ENCODE measurements at regions not wholly inside any gene's neighbourhood (a gene's known extent, or its start where the extent isn't known, plus 50 kb on each side); places are given as distances from the start of the nearest gene placed in this dataset.

GRCh38 chr6:104418839-104419238, 440.9 kb downstream of the HACE1 start:
- no peak for DNase-seq (ENCODE audit: low read depth in 2 of 2)

DNA sequence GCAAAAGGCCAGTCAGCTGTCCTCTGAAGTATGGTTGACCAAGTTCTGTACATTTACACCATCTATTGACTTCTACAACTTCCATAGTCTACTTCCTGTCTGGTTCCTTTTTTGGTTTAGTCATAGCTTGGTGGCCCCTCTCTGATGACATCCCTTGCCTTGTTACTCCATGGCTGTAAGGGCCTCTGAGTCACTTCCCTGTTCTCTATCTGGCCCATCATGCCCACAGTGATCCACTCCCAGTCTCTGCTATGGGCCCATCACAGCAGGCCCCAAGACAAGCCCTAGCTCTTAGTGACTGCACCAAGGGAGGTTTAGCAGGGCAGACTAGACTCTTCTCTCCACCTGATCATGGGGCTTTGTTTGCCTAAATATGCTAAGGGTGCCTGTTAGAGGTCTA, 441.6 kb downstream of the HACE1 start:
- DNase-seq (ENCODE audit: low read depth in 2 of 2) = no peak

- DNase-seq (ENCODE audit: low read depth in 2 of 2) = no peak
Observed at GRCh38 chr6:104414723-104415122, 445.0 kb downstream of the HACE1 start.

- no peak for DNase-seq (ENCODE audit: low read depth in 2 of 2)
Observed at GRCh38 chr6:104413767-104414166, 446.0 kb downstream of the HACE1 start.

- DNase-seq (ENCODE audit: low read depth in 2 of 2) = no peak
Observed at GRCh38 chr6:104411302-104411701, 448.4 kb downstream of the HACE1 start.

- no peak for DNase-seq (ENCODE audit: low read depth in 2 of 2)
Observed at GRCh38 chr6:104409913-104410312, 449.8 kb downstream of the HACE1 start.

- no peak for DNase-seq (ENCODE audit: low read depth in 2 of 2)
Observed at GRCh38 chr6:104407957-104408356, 451.8 kb downstream of the HACE1 start.

DNA sequence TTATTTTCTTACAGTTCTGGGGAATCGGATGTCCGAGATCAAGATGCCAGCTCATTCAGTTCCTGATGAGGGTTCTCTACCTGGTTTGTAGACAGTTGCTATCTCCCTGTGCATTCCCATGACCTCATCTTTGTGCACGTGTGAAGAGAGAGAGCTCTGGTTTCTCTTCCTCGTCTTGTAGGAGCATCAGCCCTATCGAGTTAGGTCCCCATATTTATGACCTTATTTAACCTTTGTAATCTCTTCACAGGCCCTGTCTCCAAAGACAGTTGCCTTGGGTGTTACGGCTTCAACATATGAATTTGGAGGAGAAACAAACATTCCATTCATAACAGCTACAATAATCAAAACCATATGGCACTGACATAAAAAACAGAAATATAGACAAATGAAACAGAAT, 455.3 kb downstream of the HACE1 start:
- DNase-seq (ENCODE audit: low read depth in 2 of 2) = no peak

DNA sequence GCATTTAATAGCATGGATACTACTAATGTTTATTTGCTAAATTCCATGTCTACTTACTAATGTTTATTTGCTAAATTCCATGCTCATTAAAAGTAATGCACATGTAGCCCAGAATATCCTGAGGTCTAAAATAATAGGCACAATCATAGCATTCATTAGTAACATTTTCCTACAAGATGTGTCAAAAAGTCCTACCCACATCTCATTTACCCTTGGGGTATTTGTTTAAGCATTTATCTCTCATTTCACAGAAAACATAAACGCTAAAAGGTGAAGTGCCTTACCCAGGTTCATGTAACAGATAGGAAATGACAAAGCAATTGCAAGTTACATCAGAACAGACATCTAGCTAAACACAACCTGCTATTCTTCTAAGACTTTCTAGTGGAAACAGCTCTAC, 457.1 kb downstream of the HACE1 start:
- DNase-seq (ENCODE audit: low read depth in 2 of 2) = no peak

DNA sequence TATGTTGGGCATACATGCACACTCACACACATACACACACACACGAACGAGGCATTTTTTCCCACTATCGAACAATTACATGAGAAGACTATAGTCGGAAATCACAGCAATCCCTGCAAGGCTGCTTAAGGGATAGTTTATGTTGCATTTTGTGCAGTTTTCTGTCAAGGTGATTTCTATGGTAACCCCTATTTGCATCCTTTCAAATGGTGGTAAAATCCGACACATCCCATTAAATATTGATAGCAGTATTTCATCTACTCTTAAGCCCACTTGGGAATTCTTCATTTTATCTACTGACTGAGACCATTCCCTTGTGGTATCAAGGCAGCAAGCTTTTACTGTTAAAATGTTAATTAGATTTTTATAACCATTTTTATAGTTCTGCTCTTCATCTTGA, 457.8 kb downstream of the HACE1 start:
- no peak for DNase-seq (ENCODE audit: low read depth in 2 of 2)

DNA sequence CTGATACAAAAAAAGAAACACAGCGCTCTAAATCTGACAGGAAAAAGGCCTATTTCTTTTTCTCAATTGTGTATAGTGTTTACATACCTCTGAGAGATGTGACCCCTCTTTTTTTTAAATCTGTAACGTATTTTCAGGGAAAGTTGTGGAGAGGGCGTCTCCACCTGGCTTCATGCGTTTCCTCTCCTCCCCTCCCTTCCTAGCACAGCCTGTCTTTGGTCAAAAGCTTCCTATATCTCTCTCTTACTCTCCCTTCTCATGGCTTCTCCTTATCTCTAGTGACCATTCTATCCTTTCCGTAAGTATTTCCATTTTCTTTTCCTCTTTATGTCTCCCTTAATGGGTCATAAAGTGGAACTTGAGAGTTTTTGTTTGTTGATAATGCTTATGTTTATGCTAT, 458.9 kb downstream of the HACE1 start:
- DNase-seq (ENCODE audit: low read depth in 2 of 2) = no peak

GRCh38 chr6:104396077-104396476, 463.6 kb downstream of the HACE1 start:
- DNase-seq (ENCODE audit: low read depth in 2 of 2) = no peak

DNA sequence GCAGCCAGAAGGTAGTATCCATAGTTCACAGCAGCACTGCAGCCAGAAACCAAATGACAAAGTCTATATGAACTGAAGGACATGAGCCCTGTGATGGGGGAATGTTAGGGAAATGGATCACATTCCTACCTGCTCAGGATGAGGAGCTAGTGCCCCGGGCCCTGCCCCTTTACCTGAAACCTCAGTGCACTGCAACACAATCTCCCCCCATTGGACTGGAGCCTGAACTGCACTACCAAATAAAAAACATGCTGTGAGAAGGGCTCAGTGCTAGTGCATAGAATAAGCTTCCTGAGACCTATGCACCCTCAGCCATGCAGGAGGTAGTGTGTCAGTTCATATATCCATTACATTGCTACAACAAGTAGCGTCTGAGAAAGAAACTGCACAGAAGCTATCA, 477.8 kb downstream of the HACE1 start:
- no peak for DNase-seq (ENCODE audit: low read depth in 2 of 2)

DNA sequence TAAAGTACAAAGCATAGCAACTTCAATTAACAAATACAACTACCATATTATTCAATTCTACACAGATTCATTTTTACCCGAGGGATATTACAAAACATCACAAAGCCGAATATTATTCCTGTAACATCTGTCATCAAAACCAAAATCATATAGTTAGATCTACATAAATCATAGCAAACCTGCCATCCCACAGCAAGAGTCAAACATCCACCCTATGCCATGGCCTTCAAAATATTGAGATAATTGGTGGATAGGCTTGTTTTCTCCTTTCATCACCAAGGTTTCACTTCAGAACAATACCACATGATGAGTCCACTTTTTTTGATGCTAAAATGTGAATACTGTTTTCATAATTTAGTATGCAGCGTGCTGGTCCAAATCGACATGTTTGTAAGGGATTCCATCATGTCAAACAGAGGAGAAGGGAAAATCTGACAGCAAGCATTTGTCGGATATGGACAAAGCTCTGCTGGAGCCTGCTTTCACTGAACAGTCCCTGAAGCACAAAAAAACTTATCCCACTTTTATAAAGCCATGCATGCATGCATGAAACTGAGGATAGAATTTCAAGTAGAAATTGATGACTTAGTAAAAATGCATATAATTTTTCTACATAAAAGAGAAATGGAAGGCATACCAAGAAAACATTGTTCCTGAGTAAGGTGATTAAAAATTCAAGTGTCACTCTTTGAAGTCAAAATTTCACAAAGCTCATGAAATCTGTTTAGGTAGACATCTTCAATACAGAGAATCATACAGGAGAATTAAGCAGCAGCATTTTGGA, 494.1 kb downstream of the HACE1 start:
- no peak for DNase-seq (ENCODE audit: low read depth in 2 of 2)

GRCh38 chr6:104357928-104358327, 501.8 kb downstream of the HACE1 start:
- no peak for DNase-seq (ENCODE audit: low read depth in 2 of 2)

DNA sequence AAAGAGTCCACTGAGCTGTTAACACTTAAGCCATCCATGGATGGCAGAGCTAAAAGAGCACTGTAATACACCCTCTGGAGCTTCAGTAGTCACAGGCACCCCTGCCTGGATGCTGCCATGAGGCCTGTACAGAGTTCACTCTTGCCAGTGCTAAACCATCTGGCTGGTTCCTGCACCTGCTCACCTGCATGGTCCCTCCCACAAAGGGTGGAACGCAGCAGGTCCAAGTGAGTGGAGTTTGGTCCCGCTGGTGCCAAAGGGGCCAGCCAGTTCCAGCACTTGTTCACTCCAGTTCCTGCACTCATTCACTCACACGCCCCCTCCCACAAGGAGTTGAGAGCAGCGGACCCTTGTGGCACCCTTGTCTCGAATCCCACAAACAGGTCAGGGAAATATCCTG, 503.5 kb downstream of the HACE1 start:
- DNase-seq (ENCODE audit: low read depth in 2 of 2) = no peak

GRCh38 chr6:104349191-104349590, 510.5 kb downstream of the HACE1 start:
- DNase-seq (ENCODE audit: low read depth in 2 of 2) = no peak

DNA sequence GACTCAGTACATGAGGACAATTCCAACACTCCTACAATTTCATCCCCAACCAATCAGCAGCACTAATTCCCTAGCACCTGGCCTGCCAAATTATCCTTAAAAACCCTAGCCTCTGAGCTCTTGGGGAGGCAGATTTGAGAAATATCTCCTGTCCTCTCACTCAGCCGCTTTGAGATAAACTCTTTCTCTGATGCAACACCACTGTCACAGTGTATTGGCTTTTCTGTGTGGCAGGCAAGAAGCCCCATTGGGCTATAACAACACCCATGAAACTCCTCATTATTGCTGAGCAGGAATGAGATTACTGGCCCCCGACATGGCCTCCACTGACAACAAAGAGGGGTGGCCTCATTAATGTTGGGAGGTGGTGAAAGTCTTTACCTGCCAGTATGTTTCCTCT, 515.5 kb downstream of the HACE1 start:
- no peak for DNase-seq (ENCODE audit: low read depth in 2 of 2)

- no peak for DNase-seq (ENCODE audit: low read depth in 2 of 2)
Observed at GRCh38 chr6:104332364-104332763, 527.4 kb downstream of the HACE1 start.

GRCh38 chr6:104326173-104327001, 533.3 kb downstream of the HACE1 start:
- no peak for DNase-seq (ENCODE audit: low read depth in 2 of 2)

GRCh38 chr6:104325341-104326172, 534.2 kb downstream of the HACE1 start:
- no peak for DNase-seq (ENCODE audit: low read depth in 2 of 2)

DNA sequence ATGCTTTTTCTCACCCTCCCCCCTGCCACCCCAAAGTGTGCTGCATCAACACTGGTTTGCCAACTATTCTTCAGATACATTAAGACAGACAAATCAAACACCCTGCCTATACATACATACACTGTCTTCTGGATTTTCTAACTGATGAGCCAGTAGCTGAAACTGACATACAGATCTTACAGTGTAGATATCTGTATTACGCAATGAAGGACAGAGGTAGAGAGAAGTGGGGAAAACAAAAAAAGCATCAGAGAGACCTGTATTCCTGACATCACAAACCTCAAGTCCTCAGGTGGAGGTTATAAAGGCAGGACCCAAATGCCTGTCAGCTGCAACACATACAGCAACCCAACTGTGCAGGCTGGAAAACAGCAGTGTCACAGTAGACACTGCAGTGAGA, 535.4 kb downstream of the HACE1 start:
- DNase-seq (ENCODE audit: low read depth in 2 of 2) = no peak

All from stimulated activated CD8-positive, alpha-beta memory T cell treated with anti-CD3 and anti-CD28 coated beads, Interleukin-2, amount 100 ng/mL, for 1 hour (primary cell).